SK-N-SH treated with all-trans-retinoic acid at 6 μM for 48 hours (cell line): ENCODE measurements at regions not wholly inside any gene's neighbourhood (a gene's known extent, or its start where the extent isn't known, plus 50 kb on each side); places are given as distances from the start of the nearest gene placed in this dataset.

Experiments
- ATAC-seq: fragments of 200-7000 bp; cut with Tn5 transposase; 3 replicates; pipeline ENCODE4 v1.9.1; 2020; ENCODE audit warnings: mild to moderate bottlenecking, moderate library complexity
- ARNTL ChIP-seq: fragments of 450-650 bp; formaldehyde crosslinking; IDR thresholded peaks from 2 replicates; pipeline ENCODE4 v1.5.0; 2020; ENCODE audit warnings: low read depth, mild to moderate bottlenecking, moderate library complexity, borderline replicate concordance
- BACH2 ChIP-seq: fragments of 250-450 bp; sonication (Bioruptor Pico); IDR thresholded peaks from 2 replicates; pipeline ENCODE4 v1.9.0; 2021; ENCODE audit warnings: mild to moderate bottlenecking, borderline replicate concordance
- CSDC2 ChIP-seq: fragments of 250-450 bp; sonication (Bioruptor Pico); IDR thresholded peaks from 2 replicates; pipeline ENCODE4 v1.5.0; 2020; ENCODE audit warnings: mild to moderate bottlenecking, moderate library complexity
- GLIS3 ChIP-seq: fragments of 250-450 bp; sonication (Bioruptor Pico); IDR thresholded peaks from 2 replicates; pipeline ENCODE4 v1.5.0; 2020; ENCODE audit warnings: mild to moderate bottlenecking, moderate library complexity
- ISL1 ChIP-seq: fragments of 250-450 bp; sonication (Bioruptor Pico); IDR thresholded peaks from 2 replicates; pipeline ENCODE4 v2.1.2; 2022; ENCODE audit warnings: mild to moderate bottlenecking, moderate library complexity
- PPARA ChIP-seq: fragments of 250-450 bp; sonication (Bioruptor Pico); IDR thresholded peaks from 2 replicates; pipeline ENCODE4 v1.5.0; 2020; ENCODE audit warnings: mild to moderate bottlenecking, borderline replicate concordance
- SNAI2 ChIP-seq: fragments of 250-450 bp; sonication (Bioruptor Pico); IDR thresholded peaks from 2 replicates; pipeline ENCODE4 v1.5.0; 2020; ENCODE audit warnings: mild to moderate bottlenecking, moderate library complexity
- TOX ChIP-seq: fragments of 250-450 bp; sonication (Bioruptor Pico); IDR thresholded peaks from 2 replicates; pipeline ENCODE4 v1.8.0; 2021; ENCODE audit warnings: mild to moderate bottlenecking, moderate library complexity, borderline replicate concordance
- ZC3H10 ChIP-seq: fragments of 250-450 bp; sonication (Bioruptor Pico); IDR thresholded peaks from 2 replicates; pipeline ENCODE4 v1.5.1; 2021; ENCODE audit warnings: mild to moderate bottlenecking, moderate library complexity
- ZFP3 ChIP-seq: fragments of 250-450 bp; sonication (Bioruptor Pico); IDR thresholded peaks from 2 replicates; pipeline ENCODE4 v1.5.0; 2020; ENCODE audit warnings: mild to moderate bottlenecking, moderate library complexity
- ZFP30 ChIP-seq: fragments of 450-650 bp; formaldehyde crosslinking; IDR thresholded peaks from 2 replicates; pipeline ENCODE4 v1.5.0; 2022; ENCODE audit warnings: mild to moderate bottlenecking, moderate library complexity
- ZNF565 ChIP-seq: fragments of 450-650 bp; formaldehyde crosslinking; conservative IDR thresholded peaks from 2 replicates; pipeline ENCODE4 v1.5.0; 2020; ENCODE audit warnings: low read depth, mild to moderate bottlenecking, moderate library complexity
- ZNF70 ChIP-seq: fragments of 450-650 bp; formaldehyde crosslinking; IDR thresholded peaks from 2 replicates; pipeline ENCODE4 v1.5.0; 2020; ENCODE audit warnings: mild to moderate bottlenecking, moderate library complexity
- ZNF8 ChIP-seq: fragments of 450-650 bp; formaldehyde crosslinking; IDR thresholded peaks from 2 replicates; pipeline ENCODE4 v1.5.0; 2020; ENCODE audit warnings: mild to moderate bottlenecking, moderate library complexity
- TF ChIP-seq, protein P1 (sequence below): fragments of 250-450 bp; sonication (Bioruptor Pico); IDR thresholded peaks from 2 replicates; pipeline ENCODE4 v1.5.1; 2020; ENCODE audit warnings: low read depth, mild to moderate bottlenecking, moderate library complexity
- TF ChIP-seq, protein P2 (sequence below): fragments of 250-450 bp; sonication (Bioruptor Pico); IDR thresholded peaks from 2 replicates; pipeline ENCODE4 v1.5.0; 2020; ENCODE audit warnings: mild to moderate bottlenecking, moderate library complexity
- TF ChIP-seq, protein P3 (sequence below): fragments of 250-450 bp; sonication (Bioruptor Pico); IDR thresholded peaks from 2 replicates; pipeline ENCODE4 v1.8.0; 2020; ENCODE audit warnings: mild to moderate bottlenecking, moderate library complexity, borderline replicate concordance
- TF ChIP-seq, protein P4 (sequence below): fragments of 250-450 bp; sonication (Bioruptor Pico); IDR thresholded peaks from 2 replicates; pipeline ENCODE4 v1.5.1; 2021; ENCODE audit warnings: mild to moderate bottlenecking, moderate library complexity

DNA sequence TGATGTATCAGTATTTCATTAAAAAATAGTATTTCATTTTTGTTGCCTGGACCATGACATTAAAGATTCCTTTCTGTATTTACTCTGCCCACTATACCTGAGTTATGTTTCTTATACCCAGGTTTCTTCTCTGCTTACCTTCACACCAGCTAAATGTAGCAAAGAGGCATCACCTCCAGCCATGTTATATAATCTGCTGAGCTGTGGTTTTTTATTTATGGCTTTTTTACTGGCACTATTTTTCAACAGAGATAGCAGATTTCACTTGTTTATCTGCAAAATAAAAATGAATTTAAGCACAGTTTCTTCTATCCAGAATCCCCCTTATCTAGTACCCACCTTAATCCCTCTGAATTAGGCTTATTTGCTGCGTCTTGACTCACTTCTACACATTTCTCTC, 979.0 kb upstream of the MAN1A1 start:
- TF ChIP-seq CSDC2 (CRISPR knock-in tag), result no peak
- TF ChIP-seq, protein P1, sequence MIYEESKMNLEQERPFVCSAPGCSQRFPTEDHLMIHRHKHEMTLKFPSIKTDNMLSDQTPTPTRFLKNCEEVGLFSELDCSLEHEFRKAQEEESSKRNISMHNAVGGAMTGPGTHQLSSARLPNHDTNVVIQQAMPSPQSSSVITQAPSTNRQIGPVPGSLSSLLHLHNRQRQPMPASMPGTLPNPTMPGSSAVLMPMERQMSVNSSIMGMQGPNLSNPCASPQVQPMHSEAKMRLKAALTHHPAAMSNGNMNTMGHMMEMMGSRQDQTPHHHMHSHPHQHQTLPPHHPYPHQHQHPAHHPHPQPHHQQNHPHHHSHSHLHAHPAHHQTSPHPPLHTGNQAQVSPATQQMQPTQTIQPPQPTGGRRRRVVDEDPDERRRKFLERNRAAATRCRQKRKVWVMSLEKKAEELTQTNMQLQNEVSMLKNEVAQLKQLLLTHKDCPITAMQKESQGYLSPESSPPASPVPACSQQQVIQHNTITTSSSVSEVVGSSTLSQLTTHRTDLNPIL (CRISPR knock-in tag), result no peak
- TF ChIP-seq ZNF70 (CRISPR knock-in tag), result no peak
- TF ChIP-seq, protein P2, sequence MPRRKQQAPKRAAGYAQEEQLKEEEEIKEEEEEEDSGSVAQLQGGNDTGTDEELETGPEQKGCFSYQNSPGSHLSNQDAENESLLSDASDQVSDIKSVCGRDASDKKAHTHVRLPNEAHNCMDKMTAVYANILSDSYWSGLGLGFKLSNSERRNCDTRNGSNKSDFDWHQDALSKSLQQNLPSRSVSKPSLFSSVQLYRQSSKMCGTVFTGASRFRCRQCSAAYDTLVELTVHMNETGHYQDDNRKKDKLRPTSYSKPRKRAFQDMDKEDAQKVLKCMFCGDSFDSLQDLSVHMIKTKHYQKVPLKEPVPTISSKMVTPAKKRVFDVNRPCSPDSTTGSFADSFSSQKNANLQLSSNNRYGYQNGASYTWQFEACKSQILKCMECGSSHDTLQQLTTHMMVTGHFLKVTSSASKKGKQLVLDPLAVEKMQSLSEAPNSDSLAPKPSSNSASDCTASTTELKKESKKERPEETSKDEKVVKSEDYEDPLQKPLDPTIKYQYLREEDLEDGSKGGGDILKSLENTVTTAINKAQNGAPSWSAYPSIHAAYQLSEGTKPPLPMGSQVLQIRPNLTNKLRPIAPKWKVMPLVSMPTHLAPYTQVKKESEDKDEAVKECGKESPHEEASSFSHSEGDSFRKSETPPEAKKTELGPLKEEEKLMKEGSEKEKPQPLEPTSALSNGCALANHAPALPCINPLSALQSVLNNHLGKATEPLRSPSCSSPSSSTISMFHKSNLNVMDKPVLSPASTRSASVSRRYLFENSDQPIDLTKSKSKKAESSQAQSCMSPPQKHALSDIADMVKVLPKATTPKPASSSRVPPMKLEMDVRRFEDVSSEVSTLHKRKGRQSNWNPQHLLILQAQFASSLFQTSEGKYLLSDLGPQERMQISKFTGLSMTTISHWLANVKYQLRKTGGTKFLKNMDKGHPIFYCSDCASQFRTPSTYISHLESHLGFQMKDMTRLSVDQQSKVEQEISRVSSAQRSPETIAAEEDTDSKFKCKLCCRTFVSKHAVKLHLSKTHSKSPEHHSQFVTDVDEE (CRISPR knock-in tag), result no peak
- no peak for TF ChIP-seq TOX (CRISPR knock-in tag)
- no peak for TF ChIP-seq ZFP30
- TF ChIP-seq ZC3H10, result no peak
- TF ChIP-seq ARNTL (CRISPR knock-in tag), result no peak
- no peak for TF ChIP-seq ZNF565
- TF ChIP-seq GLIS3 (CRISPR knock-in tag), result no peak
- TF ChIP-seq SNAI2 (CRISPR knock-in tag), result no peak
- TF ChIP-seq, protein P3, sequence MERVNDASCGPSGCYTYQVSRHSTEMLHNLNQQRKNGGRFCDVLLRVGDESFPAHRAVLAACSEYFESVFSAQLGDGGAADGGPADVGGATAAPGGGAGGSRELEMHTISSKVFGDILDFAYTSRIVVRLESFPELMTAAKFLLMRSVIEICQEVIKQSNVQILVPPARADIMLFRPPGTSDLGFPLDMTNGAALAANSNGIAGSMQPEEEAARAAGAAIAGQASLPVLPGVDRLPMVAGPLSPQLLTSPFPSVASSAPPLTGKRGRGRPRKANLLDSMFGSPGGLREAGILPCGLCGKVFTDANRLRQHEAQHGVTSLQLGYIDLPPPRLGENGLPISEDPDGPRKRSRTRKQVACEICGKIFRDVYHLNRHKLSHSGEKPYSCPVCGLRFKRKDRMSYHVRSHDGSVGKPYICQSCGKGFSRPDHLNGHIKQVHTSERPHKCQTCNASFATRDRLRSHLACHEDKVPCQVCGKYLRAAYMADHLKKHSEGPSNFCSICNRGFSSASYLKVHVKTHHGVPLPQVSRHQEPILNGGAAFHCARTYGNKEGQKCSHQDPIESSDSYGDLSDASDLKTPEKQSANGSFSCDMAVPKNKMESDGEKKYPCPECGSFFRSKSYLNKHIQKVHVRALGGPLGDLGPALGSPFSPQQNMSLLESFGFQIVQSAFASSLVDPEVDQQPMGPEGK (CRISPR knock-in tag), result no peak
- no peak for TF ChIP-seq BACH2 (CRISPR knock-in tag)
- TF ChIP-seq ZFP3 (CRISPR knock-in tag), result no peak
- no peak for ATAC-seq

DNA sequence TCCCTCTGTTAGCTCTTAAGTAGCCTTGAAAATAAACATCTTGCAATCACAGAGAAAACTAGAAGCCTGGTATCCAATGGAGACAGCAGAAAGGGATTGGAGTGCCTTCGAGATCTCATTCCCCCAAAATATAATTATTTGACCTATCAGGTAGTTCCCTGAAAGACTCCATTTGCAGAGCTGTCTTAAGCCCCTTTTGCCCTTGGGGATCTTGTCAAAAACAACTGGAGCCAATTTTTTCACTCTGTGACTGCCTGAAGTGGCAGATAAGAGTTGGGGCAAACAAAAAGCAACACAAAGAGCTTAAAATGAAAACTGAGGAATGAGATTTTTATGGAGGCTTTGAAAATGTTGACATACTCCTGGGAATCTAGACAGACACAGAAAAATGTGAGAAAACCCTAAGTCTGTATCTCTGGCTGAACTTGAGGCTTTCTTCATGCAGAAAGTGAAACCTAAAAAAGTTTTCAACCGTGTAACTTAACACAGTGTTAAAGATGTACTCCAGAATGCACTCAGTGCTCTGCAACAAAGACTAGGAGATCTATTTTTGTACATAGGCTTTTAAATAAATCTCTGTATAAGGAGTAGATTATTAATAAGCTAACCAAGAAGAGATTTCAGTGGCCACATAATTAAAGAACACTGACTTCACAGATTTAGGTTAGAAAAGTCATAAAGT, 971.1 kb upstream of the MAN1A1 start:
- TF ChIP-seq ZFP30, result no peak
- no peak for ATAC-seq

DNA sequence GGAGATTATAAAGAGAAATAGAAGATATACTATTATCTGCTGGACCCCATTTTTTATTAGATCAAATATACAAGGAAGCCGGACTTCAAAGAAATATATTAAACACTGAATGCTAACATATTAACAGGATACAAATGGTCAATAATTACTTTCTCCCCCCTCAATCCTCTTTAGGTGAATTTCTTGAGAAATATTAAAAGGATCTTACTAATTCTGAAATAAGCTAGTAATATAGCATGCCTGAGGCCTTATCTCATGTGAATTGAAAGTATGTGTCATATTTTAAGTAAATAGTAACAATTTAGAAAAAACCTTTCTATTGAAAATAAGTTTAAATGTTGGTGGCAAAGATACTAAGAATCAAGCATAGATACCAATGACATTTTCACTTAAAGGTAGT, 954.7 kb upstream of the MAN1A1 start:
- no peak for ATAC-seq
- TF ChIP-seq GLIS3 (CRISPR knock-in tag), result no peak
- TF ChIP-seq, protein P2 (CRISPR knock-in tag), result no peak
- no peak for TF ChIP-seq TOX (CRISPR knock-in tag)
- TF ChIP-seq PPARA (CRISPR knock-in tag), result no peak
- TF ChIP-seq ZC3H10, result no peak

DNA sequence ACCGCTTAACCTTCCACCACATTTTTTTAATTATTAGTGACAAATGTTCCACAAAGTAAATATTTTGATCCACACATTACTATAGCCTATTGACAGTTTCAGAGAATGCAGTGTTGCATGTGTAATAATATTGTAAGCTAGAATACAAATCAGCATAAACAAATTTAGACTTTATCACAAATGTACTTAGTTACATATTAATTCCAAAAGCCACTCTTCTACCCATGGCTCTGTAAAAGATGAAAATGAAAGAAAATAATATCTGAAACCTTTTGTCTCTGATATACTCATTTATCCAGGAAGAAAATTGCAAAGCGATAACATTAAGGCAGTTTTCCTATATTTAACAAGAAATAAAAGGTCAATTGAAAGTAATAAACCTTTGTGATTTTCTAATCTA, 954.0 kb upstream of the MAN1A1 start:
- ATAC-seq, result no peak
- no peak for TF ChIP-seq ISL1 (CRISPR knock-in tag)
- TF ChIP-seq ZNF8 (CRISPR knock-in tag), result no peak
- no peak for TF ChIP-seq ZC3H10
- TF ChIP-seq ZNF565, result no peak
- TF ChIP-seq, protein P4, sequence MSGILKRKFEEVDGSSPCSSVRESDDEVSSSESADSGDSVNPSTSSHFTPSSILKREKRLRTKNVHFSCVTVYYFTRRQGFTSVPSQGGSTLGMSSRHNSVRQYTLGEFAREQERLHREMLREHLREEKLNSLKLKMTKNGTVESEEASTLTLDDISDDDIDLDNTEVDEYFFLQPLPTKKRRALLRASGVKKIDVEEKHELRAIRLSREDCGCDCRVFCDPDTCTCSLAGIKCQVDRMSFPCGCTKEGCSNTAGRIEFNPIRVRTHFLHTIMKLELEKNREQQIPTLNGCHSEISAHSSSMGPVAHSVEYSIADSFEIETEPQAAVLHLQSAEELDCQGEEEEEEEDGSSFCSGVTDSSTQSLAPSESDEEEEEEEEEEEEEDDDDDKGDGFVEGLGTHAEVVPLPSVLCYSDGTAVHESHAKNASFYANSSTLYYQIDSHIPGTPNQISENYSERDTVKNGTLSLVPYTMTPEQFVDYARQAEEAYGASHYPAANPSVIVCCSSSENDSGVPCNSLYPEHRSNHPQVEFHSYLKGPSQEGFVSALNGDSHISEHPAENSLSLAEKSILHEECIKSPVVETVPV, result no peak
- TF ChIP-seq ZNF70 (CRISPR knock-in tag), result no peak
